Keratinocyte (primary cell): ENCODE measurements at regions not wholly inside any gene's neighbourhood (a gene's known extent, or its start where the extent isn't known, plus 50 kb on each side); places are given as distances from the start of the nearest gene placed in this dataset.

ENCODE experiments used
- EZH2 ChIP-seq: IDR thresholded peaks from one replicate; pipeline ENCODE4 v1.6.1; 2012; ENCODE audit warnings: inconsistent platforms, mild to moderate bottlenecking, low read length, moderate library complexity
- TF ChIP-seq, protein P1 (sequence below), 3 experiments: IDR thresholded peaks in 1 of 3; conservative IDR thresholded peaks in 1 of 3; optimal IDR thresholded peaks in 1 of 3; 2 replicates in 2 of 3; 3 replicates in 1 of 3; pipeline versions ENCODE3 to v1.5.1; 2011; ENCODE audit warnings: low read length in 3 of 3, mild to moderate bottlenecking in 3 of 3, moderate library complexity in 2 of 3, control low read depth in 1 of 3, inconsistent platforms in 1 of 3; ENCODE audit not compliant: insufficient read depth in 2 of 3; ENCODE audit errors: extremely low read depth in 1 of 3

DNA sequence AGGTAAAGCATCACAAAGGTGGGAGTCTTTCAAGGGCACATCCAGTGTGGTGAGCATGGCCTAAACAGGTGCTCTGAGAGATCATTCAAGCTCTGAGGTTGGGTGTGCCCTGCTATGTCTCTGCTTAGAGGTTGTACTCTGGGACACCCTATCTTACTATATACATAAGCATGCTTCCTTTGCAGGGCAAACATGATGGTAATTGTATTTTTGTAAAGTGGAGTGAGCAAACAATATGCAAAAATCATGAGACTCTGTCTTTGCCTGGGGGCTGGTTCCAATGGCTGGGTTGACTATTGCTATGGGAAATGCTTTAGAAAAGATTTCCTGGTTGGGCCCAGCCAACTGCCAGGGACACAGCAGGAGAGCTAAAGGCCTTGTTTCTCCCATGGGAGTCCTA is 315.1 kb upstream of the TLE3 start:
- TF ChIP-seq, protein P1, sequence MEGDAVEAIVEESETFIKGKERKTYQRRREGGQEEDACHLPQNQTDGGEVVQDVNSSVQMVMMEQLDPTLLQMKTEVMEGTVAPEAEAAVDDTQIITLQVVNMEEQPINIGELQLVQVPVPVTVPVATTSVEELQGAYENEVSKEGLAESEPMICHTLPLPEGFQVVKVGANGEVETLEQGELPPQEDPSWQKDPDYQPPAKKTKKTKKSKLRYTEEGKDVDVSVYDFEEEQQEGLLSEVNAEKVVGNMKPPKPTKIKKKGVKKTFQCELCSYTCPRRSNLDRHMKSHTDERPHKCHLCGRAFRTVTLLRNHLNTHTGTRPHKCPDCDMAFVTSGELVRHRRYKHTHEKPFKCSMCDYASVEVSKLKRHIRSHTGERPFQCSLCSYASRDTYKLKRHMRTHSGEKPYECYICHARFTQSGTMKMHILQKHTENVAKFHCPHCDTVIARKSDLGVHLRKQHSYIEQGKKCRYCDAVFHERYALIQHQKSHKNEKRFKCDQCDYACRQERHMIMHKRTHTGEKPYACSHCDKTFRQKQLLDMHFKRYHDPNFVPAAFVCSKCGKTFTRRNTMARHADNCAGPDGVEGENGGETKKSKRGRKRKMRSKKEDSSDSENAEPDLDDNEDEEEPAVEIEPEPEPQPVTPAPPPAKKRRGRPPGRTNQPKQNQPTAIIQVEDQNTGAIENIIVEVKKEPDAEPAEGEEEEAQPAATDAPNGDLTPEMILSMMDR (optimal IDR thresholded peaks at IDR 0.05 in 1 of 3, IDR thresholded peaks at IDR 0.05 in 1 of 3, conservative IDR thresholded peaks at IDR 0.05 in 1 of 3; ENCODE audit: extremely low read depth in 1 of 3, insufficient read depth in 2 of 3, low read length in 3 of 3) = no peak
- no peak for TF ChIP-seq EZH2
